PFSK-1 (cell line): ENCODE measurements at regions not wholly inside any gene's neighbourhood (a gene's known extent, or its start where the extent isn't known, plus 50 kb on each side); places are given as distances from the start of the nearest gene placed in this dataset.

ENCODE experiments used
- POLR2AphosphoS5 ChIP-seq: IDR thresholded peaks from 2 replicates; pipeline ENCODE4 v1.6.1; 2012; ENCODE audit warnings: low read depth, mild to moderate bottlenecking, control low read depth, low read length, moderate library complexity
- REST ChIP-seq, 2 experiments: IDR thresholded peaks; 2 replicates each; pipeline versions ENCODE4 v1.6.1 to v1.8.0; 2011 to 2012; ENCODE audit warnings: low read depth in 2 of 2, low read length in 2 of 2, control low read depth in 1 of 2, inconsistent platforms in 1 of 2, mild to moderate bottlenecking in 1 of 2, moderate library complexity in 1 of 2; ENCODE audit not compliant: insufficient read depth in 1 of 2
- SIN3A ChIP-seq: IDR thresholded peaks from 2 replicates; pipeline ENCODE4 v1.6.1; 2012; ENCODE audit warnings: mild to moderate bottlenecking, low read length, moderate library complexity, borderline replicate concordance; ENCODE audit not compliant: insufficient read depth
- TAF1 ChIP-seq: IDR thresholded peaks from 2 replicates; pipeline ENCODE4 v1.6.1; 2012; ENCODE audit warnings: low read length, control low read depth, borderline replicate concordance; ENCODE audit not compliant: insufficient read depth

- no peak for TF ChIP-seq REST (IDR thresholded peaks at IDR 0.05; ENCODE audit: insufficient read depth in 1 of 2, low read depth in 2 of 2, low read length in 2 of 2)
- TF ChIP-seq POLR2AphosphoS5: no peak
- no peak for TF ChIP-seq TAF1
- no peak for TF ChIP-seq SIN3A
Observed at GRCh38 chr12:127125607-127126259, 1141.2 kb upstream of the TMEM132C start.
